ENCODE measurements at regions not wholly inside any gene's neighbourhood (a gene's known extent, or its start where the extent isn't known, plus 50 kb on each side); places are given as distances from the start of the nearest gene placed in this dataset.

DNA sequence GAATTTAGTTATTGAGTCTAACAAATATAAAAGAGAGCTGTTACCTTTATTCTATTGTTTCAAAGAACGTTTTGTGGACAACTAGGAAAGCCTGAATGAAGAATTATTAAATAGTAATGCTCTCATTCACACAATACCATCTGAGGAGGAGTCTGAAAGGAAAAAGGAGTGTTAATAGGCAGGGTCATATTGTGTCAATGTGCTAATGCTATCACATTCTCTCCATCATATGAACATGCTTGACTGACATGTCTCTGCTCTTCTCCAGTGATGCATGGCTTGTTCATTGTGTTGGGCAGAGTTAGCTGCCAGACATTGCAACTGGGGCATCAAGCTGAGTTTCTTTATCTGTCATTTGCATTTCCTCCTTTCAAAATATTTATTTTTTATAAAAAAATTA lies 1578.0 kb downstream of the MAT2B start:
- H3K9me3 ChIP-seq = no peaks in the 10 kb centered on the region
- WGBS, 2 donors = 74 to 76% methylated on average over 1 of the region's 1 CpG
- H3K4me1 ChIP-seq = no peaks in the 10 kb centered on the region
- no peaks in the 10 kb centered on the region for H3K27me3 ChIP-seq
- no peak overlapping the region for H3K4me3 ChIP-seq (replicated peaks in 1 of 3)
- TF ChIP-seq, protein P1, sequence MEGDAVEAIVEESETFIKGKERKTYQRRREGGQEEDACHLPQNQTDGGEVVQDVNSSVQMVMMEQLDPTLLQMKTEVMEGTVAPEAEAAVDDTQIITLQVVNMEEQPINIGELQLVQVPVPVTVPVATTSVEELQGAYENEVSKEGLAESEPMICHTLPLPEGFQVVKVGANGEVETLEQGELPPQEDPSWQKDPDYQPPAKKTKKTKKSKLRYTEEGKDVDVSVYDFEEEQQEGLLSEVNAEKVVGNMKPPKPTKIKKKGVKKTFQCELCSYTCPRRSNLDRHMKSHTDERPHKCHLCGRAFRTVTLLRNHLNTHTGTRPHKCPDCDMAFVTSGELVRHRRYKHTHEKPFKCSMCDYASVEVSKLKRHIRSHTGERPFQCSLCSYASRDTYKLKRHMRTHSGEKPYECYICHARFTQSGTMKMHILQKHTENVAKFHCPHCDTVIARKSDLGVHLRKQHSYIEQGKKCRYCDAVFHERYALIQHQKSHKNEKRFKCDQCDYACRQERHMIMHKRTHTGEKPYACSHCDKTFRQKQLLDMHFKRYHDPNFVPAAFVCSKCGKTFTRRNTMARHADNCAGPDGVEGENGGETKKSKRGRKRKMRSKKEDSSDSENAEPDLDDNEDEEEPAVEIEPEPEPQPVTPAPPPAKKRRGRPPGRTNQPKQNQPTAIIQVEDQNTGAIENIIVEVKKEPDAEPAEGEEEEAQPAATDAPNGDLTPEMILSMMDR (IDR thresholded peaks at IDR 0.05) = no peak
- TF ChIP-seq POLR2A (IDR thresholded peaks at IDR 0.05) = no peak
- no peaks in the 10 kb centered on the region for H3K36me3 ChIP-seq
- DNase-seq = no peak
- intact Hi-C loops (cut with DNase I) = no loop called here
- no peak overlapping the region for H3K27ac ChIP-seq

DNA sequence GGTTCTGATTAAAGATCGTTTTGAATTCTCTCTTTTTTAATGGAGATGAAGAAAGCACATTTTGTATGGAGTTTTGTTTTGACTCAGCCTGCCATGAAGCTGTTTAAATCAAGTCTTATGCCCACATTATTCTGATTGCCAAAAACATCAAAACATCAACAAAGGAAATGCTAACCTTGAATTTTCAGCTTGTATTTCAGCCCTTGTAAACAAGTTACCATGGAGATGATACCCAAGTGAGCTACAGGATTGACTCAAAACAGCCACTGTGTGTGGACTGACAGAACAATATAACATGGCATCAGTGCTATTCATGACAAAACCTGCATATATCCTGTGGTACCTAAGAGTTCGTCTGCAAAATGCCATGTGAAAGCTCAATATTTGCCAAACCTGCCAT lies 1581.0 kb downstream of the MAT2B start:
- Histone ChIP-seq H3K9me3 (no peaks in the 10 kb centered on the region), H3K36me3 (no peaks in the 10 kb centered on the region), H3K4me1 (no peaks in the 10 kb centered on the region), H3K27ac (no peak overlapping the region), H3K4me3 (replicated peaks in 1 of 3) (no peak overlapping the region), H3K27me3 (no peaks in the 10 kb centered on the region)
- WGBS, 2 donors = 75 to 85% methylated on average over 2 of the region's 2 CpGs
- TF ChIP-seq POLR2A (IDR thresholded peaks at IDR 0.05) = no peak
- TF ChIP-seq, protein P1 (IDR thresholded peaks at IDR 0.05) = no peak
- intact Hi-C loops (cut with DNase I) = no loop called here
- DNase-seq = no peak

DNA sequence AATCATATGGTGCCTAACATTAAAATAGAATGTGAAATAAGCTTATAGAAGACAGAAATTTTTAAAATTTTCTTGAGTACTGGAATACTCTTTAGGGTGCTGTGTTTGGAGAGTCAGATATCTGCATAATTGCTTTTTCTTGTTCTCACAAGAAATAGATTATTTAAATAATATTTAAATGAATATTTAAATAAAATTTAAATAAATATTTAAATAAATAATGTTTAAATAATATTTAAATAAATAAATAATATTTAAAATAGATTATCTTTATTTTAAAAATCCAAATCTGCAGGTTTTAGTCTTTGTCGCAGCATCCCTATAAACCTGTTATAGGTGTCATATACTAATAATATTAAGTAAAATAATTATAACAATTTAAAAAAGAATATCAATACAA lies 1589.4 kb downstream of the MAT2B start:
- 94 to 98% methylated on average over 1 of the region's 1 CpG for WGBS, 2 donors
- intact Hi-C loops (cut with DNase I) = no loop called here
- no peak for TF ChIP-seq POLR2A (IDR thresholded peaks at IDR 0.05)
- TF ChIP-seq, protein P1 (IDR thresholded peaks at IDR 0.05) = no peak
- no peak overlapping the region for H3K27ac ChIP-seq
- no peaks in the 10 kb centered on the region for H3K27me3 ChIP-seq
- no peak for DNase-seq
- H3K9me3 ChIP-seq = no peaks in the 10 kb centered on the region
- no peaks in the 10 kb centered on the region for H3K4me1 ChIP-seq
- H3K36me3 ChIP-seq = no peaks in the 10 kb centered on the region
- no peak overlapping the region for H3K4me3 ChIP-seq (replicated peaks in 1 of 3)

DNA sequence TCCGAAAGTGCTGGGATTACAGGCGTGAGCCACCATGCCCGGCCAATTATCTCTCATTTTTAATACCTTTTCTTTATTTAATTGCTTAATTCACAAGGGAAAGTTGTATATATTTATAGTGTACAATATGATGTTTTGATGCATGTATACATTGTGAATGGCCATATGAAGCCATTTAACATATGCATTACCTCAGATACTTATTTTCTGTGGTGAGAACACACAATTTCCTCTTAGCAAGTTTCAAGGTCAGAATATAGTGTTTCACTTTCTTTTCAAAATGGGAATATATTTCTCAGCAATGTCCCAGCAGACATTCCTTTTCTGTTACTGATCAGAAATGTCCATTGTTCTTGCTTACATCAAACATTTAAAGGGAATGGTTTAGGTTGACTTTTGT lies 1596.3 kb downstream of the MAT2B start:
- no peak overlapping the region for H3K27ac ChIP-seq
- H3K27me3 ChIP-seq = no peaks in the 10 kb centered on the region
- intact Hi-C loops (cut with DNase I) = no loop called here
- no peaks in the 10 kb centered on the region for H3K36me3 ChIP-seq
- H3K4me3 ChIP-seq (replicated peaks in 1 of 3) = no peak overlapping the region
- no peaks in the 10 kb centered on the region for H3K9me3 ChIP-seq
- no peak for TF ChIP-seq POLR2A (IDR thresholded peaks at IDR 0.05)
- TF ChIP-seq, protein P1 (IDR thresholded peaks at IDR 0.05) = no peak
- peaks cover 0 to 4% of the 10 kb centered on the region in 2 donors for H3K4me1 ChIP-seq
- WGBS, 2 donors = 93 to 97% methylated on average over 3 of the region's 3 CpGs
- DNase-seq = no peak

DNA sequence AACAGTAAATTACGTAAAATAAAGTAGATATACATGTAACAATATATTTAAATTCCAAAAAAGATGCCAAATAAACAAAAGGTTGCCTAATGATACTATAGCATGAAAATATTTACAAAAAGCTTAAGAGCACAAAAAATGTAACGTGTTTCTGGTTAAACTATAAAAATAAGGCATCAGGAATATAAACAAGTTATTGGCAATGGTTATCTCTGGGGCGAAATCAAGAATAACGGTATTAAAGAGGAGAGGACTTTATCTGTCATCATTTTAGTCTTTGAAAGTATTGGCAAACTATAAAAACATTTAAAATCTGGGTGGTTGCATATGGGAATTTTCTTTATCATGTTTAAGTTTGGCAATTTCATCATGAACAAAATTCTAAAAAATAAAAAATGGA lies 1599.2 kb downstream of the MAT2B start:
- TF ChIP-seq, protein P1 (IDR thresholded peaks at IDR 0.05) = no peak
- intact Hi-C loops (cut with DNase I) = no loop called here
- WGBS, 2 donors = 43 to 66% methylated on average over 4 of the region's 4 CpGs

More for the DNA sequence above, 1599.2 kb downstream of the MAT2B start:
- Histone ChIP-seq H3K27me3 (no peaks in the 10 kb centered on the region), H3K9me3 (no peaks in the 10 kb centered on the region), H3K27ac (no peak overlapping the region), H3K4me1 (peaks cover 0 to 14% of the 10 kb centered on the region in 2 donors), H3K36me3 (no peaks in the 10 kb centered on the region), H3K4me3 (replicated peaks in 1 of 3) (no peak overlapping the region)
- no peak for DNase-seq

Data from thyroid gland (tissue), 4 donors.